Colonic mucosa (tissue), 4 donors: ENCODE measurements at regions not wholly inside any gene's neighbourhood (a gene's known extent, or its start where the extent isn't known, plus 50 kb on each side); places are given as distances from the start of the nearest gene placed in this dataset.

ENCODE experiments used
- DNase-seq: peaks from one replicate; pipeline ENCODE4 v3.0.0-alpha.2; 2020
- H3K27ac ChIP-seq: fragments of 200-600 bp; one replicate; pipeline ENCODE4 v1.8.0; 2021
- H3K27me3 ChIP-seq: fragments of 200-600 bp; one replicate; pipeline ENCODE4 v1.8.0; 2021
- H3K36me3 ChIP-seq: fragments of 200-600 bp; one replicate; pipeline ENCODE4 v1.8.0; 2021
- H3K4me1 ChIP-seq: fragments of 200-600 bp; one replicate; pipeline ENCODE4 v1.8.0; 2021; ENCODE audit warnings: mild to moderate bottlenecking
- H3K4me3 ChIP-seq: fragments of 200-600 bp; one replicate; pipeline ENCODE4 v1.8.0; 2021
- H3K9ac ChIP-seq, 2 donors: one replicate each; pipeline ENCODE4 v1.7.0; 2013; ENCODE audit warnings: control low read depth in 2 of 2, low read depth in 2 of 2, low read length in 2 of 2
- H3K9me3 ChIP-seq: fragments of 200-600 bp; one replicate; pipeline ENCODE4 v1.8.0; 2021
- CTCF ChIP-seq: fragments of 200-600 bp; IDR thresholded peaks from one replicate; pipeline ENCODE4 v1.8.0; 2022; ENCODE audit warnings: antibody characterized with exemption, mild to moderate bottlenecking
- intact Hi-C: fragments of 100-400 bp; cut with DNase I; formaldehyde crosslinking; loops from one replicate; pipeline ENCODE4 v1.14.1; 2022
- donor health status: healthy.
- donor health status: DM: no; HTN: no; CAD: no.
- donor health status: DM: no; HTN: no; CAD: no.

- no peaks in the 10 kb centered on the region for H3K27me3 ChIP-seq
- intact Hi-C loops: no loop called here
- H3K9ac ChIP-seq: no peak overlapping the region
- H3K4me3 ChIP-seq: no peak overlapping the region
- H3K36me3 ChIP-seq: no peaks in the 10 kb centered on the region
- H3K27ac ChIP-seq: no peak overlapping the region
- DNase-seq: no peak
- TF ChIP-seq CTCF: no peak
- H3K4me1 ChIP-seq: no peaks in the 10 kb centered on the region
- H3K9me3 ChIP-seq: no peaks in the 10 kb centered on the region
Measured at GRCh38 chr20:40304119-40304613, 384.9 kb downstream of the MAFB start.

- no peak overlapping the region for H3K27ac ChIP-seq
- H3K9ac ChIP-seq: no peak overlapping the region
- H3K9me3 ChIP-seq: no peaks in the 10 kb centered on the region
- H3K27me3 ChIP-seq: no peaks in the 10 kb centered on the region
- H3K4me3 ChIP-seq: no peak overlapping the region
- TF ChIP-seq CTCF: no peak
- H3K4me1 ChIP-seq: no peaks in the 10 kb centered on the region
- intact Hi-C loops: no loop called here
- DNase-seq: no peak
- no peaks in the 10 kb centered on the region for H3K36me3 ChIP-seq
Measured at GRCh38 chr20:40294747-40295146, 394.3 kb downstream of the MAFB start.

- H3K4me3 ChIP-seq: no peak overlapping the region
- H3K9ac ChIP-seq: no peak overlapping the region
- intact Hi-C loops: no loop called here
- H3K4me1 ChIP-seq: no peaks in the 10 kb centered on the region
- H3K36me3 ChIP-seq: no peaks in the 10 kb centered on the region
- TF ChIP-seq CTCF: no peak
- no peaks in the 10 kb centered on the region for H3K9me3 ChIP-seq
- no peak for DNase-seq
- no peaks in the 10 kb centered on the region for H3K27me3 ChIP-seq
- no peak overlapping the region for H3K27ac ChIP-seq
Measured at GRCh38 chr20:40294175-40294574, 394.9 kb downstream of the MAFB start.

GRCh38 chr20:40293740-40294139, 395.3 kb downstream of the MAFB start:
- H3K27ac ChIP-seq: no peak overlapping the region
- no peak for DNase-seq
- no peaks in the 10 kb centered on the region for H3K27me3 ChIP-seq
- no peaks in the 10 kb centered on the region for H3K36me3 ChIP-seq
- no peak for TF ChIP-seq CTCF
- no peak overlapping the region for H3K9ac ChIP-seq
- intact Hi-C loops: no loop called here
- no peaks in the 10 kb centered on the region for H3K9me3 ChIP-seq
- H3K4me1 ChIP-seq: no peaks in the 10 kb centered on the region
- no peak overlapping the region for H3K4me3 ChIP-seq

GRCh38 chr20:40291493-40292135, 397.4 kb downstream of the MAFB start:
- H3K9ac ChIP-seq: no peak overlapping the region
- intact Hi-C loops: no loop called here
- no peak overlapping the region for H3K27ac ChIP-seq
- DNase-seq: no peak
- H3K4me1 ChIP-seq: no peaks in the 10 kb centered on the region
- no peaks in the 10 kb centered on the region for H3K27me3 ChIP-seq
- no peak for TF ChIP-seq CTCF
- H3K36me3 ChIP-seq: no peaks in the 10 kb centered on the region
- no peak overlapping the region for H3K4me3 ChIP-seq
- H3K9me3 ChIP-seq: no peaks in the 10 kb centered on the region
